Left colon (tissue), 2 donors: ENCODE measurements at regions not wholly inside any gene's neighbourhood (a gene's known extent, or its start where the extent isn't known, plus 50 kb on each side); places are given as distances from the start of the nearest gene placed in this dataset.

ENCODE experiments used
- ATAC-seq: fragments of 200-7000 bp; cut with Tn5 transposase; one replicate; pipeline ENCODE4 v1.9.1; 2020; ENCODE audit warnings: mild to moderate bottlenecking, moderate library complexity
- DNase-seq, 2 donors: peaks; one replicate each; pipeline ENCODE4 v3.0.0-alpha.2; 2020
- intact Hi-C, 2 donors: fragments of 100-400 bp; cut with DNase I in 1 of 2; cut with micrococcal nuclease in 1 of 2; formaldehyde crosslinking; loops; one replicate each; pipeline versions ENCODE4 v1.11.2 to v1.14.0; 2022; cut with DNase I, micrococcal nuclease
- donor health status: DM: no; HTN: no; CAD: no.
- donor health status: DM: yes; HTN: yes; CAD: no.

GRCh38 chr2:49241501-49241900 lies 87.2 kb upstream of the FSHR start:
- no peak for ATAC-seq
- no peak for DNase-seq
- intact Hi-C loops = no loop called here

- intact Hi-C loops = no loop called here
- no peak for DNase-seq
- no peak for ATAC-seq
Observed at GRCh38 chr2:49240608-49241007, 86.3 kb upstream of the FSHR start.

- DNase-seq (no peak), ATAC-seq (no peak)
- intact Hi-C loops = no loop called here
Observed at GRCh38 chr2:49238604-49238960, 84.3 kb upstream of the FSHR start.

GRCh38 chr2:49237867-49238603 lies 83.7 kb upstream of the FSHR start:
- DNase-seq = no peak
- intact Hi-C loops = no loop called here
- ATAC-seq = no peak

DNA sequence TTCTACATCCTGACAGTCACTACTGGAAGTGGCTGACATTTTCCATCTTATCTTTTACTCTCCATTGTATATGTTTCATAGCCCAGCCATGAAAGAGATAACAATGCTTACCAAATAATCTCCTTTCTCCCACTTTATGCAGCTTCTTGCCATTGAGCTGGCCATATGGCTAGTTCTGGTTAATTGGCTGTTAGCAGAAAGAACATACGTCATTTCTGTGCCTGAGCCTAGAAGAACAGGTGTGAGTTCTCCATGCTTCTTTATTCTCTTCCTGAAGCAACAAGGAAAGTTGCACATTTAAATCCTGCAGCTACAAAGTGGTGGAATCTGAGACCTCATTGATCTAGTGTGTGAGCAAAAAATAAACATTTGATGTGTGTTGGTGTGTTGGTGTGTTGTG lies 82.0 kb upstream of the FSHR start:
- intact Hi-C loops = no loop called here
- ATAC-seq (no peak), DNase-seq (no peak)

- no peak for DNase-seq
- intact Hi-C loops = no loop called here
- ATAC-seq = no peak
Observed at GRCh38 chr2:49226360-49226759, 72.0 kb upstream of the FSHR start.

DNA sequence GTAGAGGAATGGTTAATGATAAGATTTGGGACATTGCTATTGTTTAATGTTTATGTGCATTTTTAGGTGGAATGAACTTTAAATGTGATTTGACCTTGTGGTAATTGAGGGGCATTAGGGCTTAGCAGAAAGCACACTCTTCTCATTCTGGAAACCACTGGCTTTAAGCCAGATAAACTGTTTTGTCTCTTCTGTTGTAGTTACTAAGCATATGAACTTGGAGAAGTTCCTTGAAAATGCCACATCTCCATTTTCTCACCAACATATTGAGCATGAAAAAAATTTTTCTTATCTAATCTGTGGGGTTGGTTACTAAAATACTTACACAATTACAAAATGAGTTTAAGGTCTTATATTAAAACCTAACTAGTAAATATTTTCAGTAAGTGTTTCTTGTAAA lies 70.8 kb upstream of the FSHR start:
- intact Hi-C loops = no loop called here
- ATAC-seq = no peak
- no peak for DNase-seq

DNA sequence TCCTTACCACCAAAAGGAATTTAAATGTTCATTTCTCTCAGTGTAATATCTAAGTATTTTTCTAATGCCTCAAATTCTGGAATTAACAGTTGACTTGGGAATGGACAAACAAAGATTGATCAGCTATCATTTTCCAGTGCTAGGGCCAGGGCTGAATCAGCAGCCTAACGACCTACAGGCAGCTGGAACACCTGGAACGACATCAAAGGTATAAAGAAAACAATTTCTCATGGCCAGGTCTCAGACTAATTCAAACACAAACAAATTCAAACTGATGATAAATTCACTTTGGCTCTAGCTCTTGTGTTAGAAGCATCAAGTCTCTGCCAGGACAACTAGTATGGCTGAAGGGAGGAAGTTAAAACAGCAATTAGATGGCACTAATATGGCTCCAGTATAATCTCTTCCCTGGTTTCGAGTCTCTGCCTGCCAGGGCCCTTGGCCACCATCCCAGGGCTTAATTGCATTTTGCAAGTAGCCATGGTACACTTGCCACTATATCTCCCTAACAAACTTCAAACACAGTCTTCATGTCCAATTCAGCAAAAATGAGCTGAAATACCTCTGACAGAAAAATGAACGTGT lies 70.2 kb upstream of the FSHR start:
- DNase-seq (no peak), ATAC-seq (no peak)
- intact Hi-C loops = no loop called here

GRCh38 chr2:49222975-49223528 lies 68.7 kb upstream of the FSHR start:
- intact Hi-C loops = no loop called here
- ATAC-seq = no peak
- no peak for DNase-seq

DNA sequence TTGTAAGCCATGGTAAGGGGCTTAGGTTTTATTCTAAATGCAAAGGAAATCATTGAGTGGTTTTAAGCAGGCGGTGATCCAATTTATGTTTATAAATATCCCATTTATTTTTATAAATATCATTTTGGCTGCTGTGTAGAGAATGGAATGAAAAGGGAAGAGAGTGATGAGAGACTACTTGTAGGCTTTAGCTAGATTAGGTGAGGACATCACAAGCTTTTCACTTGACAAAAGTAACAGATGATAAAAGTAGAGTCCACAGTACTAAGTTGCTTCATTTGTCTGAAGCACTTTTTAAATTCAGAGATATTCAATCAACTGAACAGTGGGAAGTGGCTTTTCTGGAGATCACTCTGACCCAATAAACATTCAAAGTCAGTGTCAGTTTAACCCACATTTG lies 65.4 kb upstream of the FSHR start:
- intact Hi-C loops = no loop called here

DNA sequence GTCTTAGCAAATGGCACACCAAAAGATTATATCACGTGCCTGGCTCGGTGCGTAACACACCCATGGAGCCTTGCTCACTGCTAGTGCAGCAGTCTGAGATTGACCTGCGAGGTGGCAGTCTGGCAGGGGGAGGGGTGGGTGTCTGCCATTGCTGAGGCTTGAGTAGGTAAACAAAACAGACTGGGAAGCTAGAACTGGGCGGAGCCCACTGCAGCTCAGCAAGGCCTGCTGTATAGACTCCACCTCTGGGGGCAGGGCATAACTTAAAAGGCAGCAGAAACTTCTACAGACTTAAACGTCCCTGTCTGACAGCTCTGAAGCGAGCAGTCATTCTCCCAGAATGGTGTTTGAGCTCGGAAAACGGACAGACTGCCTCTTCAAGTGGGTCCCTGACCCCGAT lies 55.9 kb upstream of the FSHR start:
- DNase-seq (no peak), ATAC-seq (no peak)
- intact Hi-C loops = no loop called here

More for the DNA sequence above, 65.4 kb upstream of the FSHR start:
- DNase-seq (no peak), ATAC-seq (no peak)

DNA sequence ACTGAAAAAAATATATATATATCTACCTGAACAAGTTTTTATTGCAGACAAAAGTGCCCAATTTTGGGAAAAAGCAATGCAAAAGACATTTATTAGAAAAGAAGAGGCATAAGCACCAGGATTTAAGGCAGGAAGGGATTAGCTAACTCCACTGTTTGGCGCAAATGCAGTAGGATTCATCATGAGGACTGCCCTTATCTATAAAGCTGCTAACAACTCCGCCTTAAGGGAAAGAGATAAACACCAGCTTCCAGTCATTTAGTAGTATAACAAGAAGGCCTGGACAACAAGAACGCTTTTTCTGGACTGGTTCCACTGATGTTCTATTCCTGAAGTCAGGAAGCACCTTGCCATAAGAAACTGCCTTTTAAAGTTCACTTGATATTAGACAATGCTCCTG lies 52.9 kb upstream of the FSHR start:
- no peak for ATAC-seq
- intact Hi-C loops = no loop called here
- DNase-seq = no peak
